HG02938 (cell line): ENCODE measurements at regions not wholly inside any gene's neighbourhood (a gene's known extent, or its start where the extent isn't known, plus 50 kb on each side); places are given as distances from the start of the nearest gene placed in this dataset.
"Not testable (repeated sequence)": the region's sequence is repeated elsewhere in the genome, so short reads cannot be mapped to it uniquely, and the experiment has no call there.

Source experiments
- ATAC-seq: cut with Tn5 transposase; IDR thresholded peaks from one replicate; pipeline ENCODE4 v1.9.1; 2021; ENCODE audit warnings: mild to moderate bottlenecking, moderate library complexity; ENCODE audit not compliant: unreplicated experiment

DNA sequence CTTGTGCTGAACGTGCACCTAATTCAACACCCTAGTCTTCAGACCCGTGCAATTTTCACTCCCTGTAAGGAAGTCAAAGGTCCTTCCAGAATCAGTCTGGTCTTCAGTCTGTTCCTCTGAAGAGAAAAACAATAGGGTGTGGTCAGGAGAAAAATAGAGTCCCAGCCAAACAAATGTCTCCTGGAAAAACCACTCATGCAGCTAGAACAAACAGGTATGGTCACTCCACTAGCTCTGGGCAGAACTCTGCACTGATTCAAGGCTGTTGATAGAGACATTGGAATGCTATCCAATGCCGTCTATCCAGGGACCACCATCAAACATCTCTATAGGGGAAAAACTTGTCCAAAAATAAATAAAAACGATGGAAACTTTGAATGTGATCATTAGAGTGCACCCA is 81.8 kb upstream of the MAP3K1 start:
- ATAC-seq: no peak

DNA sequence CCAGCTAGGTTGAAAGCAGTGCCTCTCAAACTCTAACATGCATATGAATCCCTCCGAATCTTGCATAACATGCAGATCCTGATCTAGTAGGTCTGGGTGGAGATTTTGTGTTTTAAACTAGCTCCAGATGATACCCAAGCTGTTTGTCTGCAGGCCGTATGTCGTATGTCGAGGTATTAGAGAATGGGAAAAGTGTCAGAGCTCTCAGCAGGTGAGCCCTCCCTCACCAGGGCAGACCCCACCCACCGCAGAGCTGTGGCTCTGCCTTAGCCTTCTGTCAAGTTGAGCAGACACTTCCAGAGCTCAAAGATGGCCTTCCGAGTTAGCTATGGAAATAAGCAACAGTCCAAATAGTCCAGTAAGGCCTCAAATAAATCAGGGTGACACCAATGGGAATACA is 83.2 kb upstream of the MAP3K1 start:
- ATAC-seq: no peak

DNA sequence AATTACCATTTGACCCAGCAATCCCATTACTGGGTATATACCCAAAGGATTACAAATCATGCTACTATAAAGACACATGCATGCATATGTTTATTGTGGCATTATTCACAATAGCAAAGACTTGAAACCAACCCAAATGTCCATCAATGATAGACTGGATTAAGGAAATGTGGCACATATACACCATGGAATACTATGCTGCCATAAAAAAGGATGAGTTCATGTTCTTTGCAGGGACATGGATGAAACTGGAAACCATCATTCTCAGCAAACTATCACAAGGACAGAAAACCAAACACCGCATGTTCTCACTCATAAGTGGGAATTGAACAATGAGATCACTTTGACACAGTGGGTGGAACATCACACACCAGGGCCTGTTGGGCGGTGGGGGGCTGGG is 83.9 kb upstream of the MAP3K1 start:
- not testable (repeated sequence) for ATAC-seq

DNA sequence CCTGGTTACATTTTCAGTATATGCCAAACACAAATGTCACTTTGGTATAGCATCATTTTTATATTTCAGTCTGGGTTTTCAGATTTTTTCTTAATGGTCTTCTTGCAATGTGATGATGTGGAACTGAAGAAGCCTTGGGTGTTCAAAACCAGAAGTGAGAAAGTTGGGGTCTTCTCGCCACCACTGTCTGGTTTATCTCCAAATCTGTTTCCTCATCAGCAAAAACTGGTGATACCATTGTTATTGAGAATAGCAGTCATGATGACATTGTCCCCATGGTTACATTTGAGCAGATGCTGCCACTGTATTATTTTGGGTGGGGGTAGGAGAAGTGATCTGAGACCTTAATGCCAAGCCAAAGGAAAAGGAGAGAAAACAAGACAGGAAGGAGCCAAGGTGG is 85.9 kb upstream of the MAP3K1 start:
- ATAC-seq: peak; percentile 58

DNA sequence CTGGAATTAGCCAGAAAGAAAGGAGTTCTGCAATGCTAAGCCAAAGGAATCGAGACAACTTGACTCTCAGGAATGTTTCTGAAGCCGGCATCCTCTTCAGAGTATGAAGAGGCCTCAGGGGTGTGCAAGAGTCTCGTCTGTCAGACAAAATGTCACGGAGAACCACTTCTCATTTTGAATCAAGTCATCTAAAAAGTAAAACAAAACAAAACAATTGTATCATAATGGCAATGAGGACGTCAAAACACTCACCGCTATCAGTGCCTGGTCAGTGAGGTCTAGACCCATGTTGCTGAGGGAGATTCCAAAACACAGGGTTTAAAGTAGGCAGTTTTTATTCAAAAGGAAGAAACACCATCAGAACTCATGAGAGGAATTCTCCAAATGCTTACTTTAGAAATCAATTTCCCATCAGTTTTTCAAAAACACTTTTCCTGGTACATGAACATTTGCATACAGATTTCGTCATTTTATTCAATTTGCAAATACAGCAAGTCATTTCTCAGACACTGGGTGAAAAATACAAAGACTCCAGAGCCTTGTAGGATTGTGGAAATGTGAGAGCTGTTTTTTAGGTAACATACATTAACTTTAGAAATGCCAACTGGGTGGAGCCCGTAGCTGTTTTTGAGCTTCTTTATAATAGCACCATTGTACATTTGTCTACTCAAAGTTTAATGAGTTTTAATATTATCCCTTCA is 89.5 kb upstream of the MAP3K1 start:
- no peak for ATAC-seq

DNA sequence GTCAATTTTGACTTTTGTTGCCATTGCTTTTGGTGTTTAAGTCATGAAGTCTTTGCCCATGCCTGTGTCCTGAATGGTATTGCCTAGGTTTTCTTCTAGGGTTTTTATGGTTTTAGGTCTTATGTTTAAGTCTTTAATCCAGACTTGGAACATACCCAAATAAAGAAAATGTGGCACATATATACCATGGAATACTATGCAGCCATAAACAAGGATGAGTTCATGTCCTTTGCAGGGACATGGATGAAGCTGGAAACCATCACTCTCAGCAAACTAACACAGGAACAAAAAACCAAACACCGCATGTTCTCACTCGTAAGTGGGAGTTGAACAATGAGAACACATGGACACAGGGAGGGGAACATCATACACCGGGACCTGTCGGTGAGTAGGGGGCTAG is 90.5 kb upstream of the MAP3K1 start:
- ATAC-seq: not testable (repeated sequence)

DNA sequence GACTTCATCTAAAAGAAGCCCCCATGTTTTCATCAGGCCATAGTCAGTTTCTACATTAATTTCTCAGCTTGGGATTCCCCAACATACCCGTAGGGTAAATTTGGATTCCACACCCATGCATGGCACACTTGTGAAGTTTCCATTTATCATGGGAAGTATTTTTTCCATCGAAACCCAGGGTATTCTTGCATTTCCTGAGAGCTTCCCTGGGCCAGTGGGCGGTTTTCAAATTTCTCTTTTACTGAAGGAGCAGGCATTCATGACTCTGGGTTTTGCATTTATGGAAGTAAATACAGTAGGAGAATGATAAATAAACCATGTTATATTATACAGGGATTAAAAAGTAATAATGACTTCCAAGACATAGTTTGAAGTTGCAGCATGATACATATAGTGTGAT is 93.0 kb upstream of the MAP3K1 start:
- ATAC-seq: no peak

DNA sequence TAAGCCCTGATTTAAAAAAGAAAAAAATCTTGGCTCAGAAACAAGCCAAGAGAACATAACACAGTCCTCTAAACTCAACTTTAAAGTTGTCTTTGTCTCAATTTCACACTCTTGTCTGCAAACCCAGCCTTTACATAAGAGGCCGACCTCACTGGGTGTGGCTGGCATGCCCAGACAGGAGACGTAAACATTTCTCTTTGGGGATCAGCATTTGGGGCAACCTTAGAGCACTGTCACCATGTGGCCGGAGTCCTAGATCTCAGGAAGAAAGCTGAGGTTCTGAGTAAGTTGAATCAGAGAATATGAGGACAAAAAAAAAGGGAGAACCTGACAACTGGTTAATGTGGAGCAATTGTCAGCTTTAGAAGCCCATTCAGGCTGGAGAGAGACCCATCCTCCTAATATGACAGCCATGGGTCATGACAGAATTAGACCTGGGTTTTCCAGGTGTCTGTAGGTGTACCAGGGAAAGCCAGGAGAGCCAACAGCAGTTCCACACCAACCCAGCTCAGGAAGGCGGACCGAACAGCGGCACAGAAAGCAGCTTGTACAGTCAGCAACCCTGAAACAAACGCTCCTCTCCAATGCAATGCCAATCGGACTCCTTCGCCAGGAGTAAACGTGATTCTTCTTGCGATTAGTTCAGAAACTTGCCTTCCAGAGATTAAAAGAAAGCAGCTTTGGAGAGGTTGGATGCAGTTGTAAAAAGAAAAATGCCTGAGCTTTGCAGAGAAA is 97.9 kb upstream of the MAP3K1 start:
- ATAC-seq: no peak

DNA sequence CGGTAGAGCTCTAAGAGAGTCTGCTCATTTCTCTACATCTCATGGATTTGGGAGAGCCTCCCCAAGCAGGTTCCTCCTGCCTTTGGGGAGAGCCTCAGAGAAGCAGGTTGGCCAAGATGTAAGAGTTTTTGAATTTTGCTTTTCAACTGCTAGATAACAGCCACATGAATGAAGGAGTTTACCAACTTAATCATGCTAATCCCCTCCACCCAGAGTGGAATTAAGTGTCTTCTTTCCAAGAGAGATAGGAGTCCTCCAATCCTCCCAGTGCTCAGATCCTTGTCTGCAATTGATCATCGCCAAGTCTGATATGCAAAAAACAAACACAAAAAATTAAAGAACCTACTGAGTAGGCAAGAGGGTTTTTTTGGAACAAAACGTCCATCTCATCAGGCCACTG is 99.4 kb upstream of the MAP3K1 start:
- ATAC-seq: no peak

DNA sequence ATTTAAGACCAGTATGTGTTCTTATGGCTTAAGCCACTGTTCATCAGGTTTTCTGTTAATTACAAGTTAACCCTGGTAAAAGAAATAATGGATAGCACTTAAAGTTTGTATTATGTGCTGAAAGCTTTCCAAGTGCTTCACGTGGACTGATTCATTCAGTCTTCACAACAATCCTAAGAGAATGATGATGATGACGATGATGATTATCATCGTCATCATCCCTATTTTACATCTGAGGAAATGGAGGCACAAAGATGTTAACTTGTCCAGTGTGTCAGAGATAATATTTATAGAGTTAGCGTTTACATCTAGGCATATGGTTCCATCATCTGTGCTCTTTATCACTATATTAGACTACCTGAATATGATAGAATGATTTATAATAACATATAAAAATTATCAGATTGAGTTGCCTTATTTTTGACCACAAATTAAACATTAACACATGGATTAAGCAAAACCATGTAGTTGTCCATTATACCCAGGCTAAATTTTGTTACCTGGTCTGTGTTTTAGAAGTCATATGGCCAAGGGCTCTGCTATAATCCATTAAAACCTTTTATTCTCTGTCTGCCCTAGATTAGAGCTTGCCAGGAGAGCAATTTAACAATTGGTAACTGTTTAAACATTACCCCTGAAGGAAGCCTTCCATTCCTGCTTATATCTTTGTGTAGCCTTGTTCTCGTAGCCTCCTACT is 102.3 kb upstream of the MAP3K1 start:
- ATAC-seq: no peak

DNA sequence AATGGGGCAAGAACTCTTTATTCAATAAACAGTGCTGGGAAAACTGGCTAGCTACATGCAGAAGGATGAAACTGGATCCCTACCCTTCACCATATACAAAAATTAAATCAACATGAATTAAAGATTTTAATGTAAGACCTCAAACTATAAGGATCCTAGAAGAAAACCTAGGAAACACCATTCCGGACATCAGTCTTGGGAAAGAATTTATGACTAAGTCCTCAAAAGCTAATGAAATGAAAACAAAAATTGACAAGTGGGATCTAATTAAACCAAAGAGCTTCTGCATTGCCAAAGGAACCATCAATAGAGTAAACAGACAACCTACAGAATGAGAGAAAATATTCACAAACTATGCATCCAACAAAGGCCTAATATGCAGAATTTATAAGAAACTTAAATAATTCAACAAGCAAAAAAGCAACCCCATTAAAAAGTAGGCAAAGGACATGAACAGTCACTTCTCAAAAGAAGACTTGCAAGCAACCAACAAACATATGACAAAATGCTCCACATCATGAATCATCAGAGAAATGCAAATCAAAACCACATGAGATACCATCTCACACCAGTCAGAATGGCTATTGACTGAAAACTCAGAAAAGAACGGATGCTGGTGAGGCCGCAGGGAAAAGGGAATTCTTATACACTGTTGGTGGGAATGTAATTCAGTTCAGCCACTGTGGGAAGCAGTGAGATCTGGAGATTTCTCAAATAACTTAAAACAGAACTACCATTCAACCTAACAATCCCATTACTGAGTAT is 104.3 kb upstream of the MAP3K1 start:
- no peak for ATAC-seq

DNA sequence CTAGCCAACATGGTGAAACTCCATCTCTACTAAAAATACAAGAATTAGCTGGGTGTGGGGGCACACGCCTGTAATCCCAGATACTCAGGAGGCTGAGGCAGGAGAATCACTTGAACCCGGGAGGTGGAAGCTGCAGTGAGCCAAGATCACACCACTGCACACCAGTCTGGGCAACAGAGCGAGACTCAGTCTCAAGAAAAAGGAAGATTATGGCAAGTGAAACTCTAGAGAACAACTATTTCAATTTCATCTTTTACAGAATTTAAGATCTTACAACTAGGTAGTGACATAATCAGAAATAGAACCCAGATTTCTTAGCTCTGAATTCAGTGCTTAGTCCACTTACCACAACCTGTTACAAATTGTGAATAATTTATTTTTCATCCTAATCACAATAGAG is 108.8 kb upstream of the MAP3K1 start:
- ATAC-seq: no peak

DNA sequence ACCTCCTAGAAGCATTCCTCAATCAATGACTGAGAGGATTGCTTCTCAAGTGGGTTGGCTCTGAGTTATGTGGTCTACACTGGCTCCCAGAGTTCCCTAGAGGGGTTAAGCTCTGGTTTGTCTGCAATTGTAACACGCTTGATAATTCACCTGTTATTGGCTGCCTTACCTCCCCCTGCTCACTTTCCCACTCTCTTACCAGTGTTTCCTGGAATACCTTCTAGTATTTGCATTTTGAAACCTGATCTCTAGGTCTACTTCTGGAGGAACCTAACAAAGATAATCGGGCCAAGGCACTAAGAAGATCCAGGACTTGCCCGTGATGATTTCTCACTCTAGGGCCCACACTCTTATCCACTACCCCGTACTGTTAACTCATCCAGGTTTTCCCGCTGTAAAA is 110.1 kb upstream of the MAP3K1 start:
- ATAC-seq: no peak

DNA sequence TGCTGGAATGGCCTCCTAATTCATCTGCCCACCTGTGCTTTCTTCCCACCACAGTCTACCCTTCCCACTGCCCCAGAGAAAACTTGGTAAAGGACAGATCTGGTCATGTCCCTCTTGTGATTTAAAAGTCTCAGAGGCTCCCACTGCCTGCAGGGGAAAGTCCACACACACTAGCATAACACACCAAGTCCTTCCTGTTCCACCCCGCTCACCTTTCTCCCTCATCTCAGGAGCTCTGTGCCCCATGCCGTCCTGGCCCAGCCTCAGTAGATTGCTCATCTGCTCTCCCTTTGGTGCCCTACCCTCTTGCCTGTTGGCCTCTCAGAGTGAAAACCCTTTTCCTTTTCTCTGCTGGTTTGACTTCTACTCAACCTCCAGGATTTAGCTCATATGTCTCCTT is 111.4 kb upstream of the MAP3K1 start:
- no peak for ATAC-seq

DNA sequence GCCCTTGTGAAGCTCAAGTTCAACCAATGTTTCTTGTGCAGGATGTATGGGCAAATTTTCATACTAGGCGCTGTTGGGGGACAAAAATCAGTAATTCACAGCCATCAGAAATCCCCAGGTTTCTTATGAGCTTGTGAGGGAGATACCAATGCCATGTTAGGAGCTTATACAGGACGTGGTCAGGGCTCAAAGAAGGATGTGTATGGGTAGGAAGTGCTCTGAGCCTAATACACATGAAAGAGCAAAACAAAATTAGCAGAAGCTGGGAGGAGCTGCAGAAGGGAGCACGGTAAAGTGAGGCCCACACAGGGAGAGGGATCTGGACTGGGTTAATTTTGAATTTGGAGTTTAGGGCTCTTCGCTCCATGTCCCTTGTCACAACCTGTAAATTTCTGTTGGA is 114.6 kb upstream of the MAP3K1 start:
- no peak for ATAC-seq

DNA sequence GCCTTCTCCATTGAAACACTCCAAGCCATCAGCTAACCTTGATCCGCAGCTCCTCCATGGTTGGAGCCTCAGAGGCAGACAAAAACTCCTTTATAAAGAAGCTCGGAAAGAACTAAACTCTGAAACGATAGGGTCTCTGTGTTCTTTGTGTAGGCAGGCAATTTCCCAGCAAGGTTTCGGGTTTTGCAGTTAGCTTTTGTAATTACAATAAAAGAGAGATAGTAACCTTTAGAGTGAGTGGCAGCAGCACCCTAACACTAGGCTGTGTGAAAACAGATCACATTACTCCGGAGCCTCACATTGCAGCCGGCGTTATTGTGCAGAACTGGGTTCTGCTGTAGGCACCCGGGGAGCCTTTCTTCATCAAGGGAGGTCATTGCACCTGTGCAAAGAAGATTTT is 115.8 kb upstream of the MAP3K1 start:
- no peak for ATAC-seq

DNA sequence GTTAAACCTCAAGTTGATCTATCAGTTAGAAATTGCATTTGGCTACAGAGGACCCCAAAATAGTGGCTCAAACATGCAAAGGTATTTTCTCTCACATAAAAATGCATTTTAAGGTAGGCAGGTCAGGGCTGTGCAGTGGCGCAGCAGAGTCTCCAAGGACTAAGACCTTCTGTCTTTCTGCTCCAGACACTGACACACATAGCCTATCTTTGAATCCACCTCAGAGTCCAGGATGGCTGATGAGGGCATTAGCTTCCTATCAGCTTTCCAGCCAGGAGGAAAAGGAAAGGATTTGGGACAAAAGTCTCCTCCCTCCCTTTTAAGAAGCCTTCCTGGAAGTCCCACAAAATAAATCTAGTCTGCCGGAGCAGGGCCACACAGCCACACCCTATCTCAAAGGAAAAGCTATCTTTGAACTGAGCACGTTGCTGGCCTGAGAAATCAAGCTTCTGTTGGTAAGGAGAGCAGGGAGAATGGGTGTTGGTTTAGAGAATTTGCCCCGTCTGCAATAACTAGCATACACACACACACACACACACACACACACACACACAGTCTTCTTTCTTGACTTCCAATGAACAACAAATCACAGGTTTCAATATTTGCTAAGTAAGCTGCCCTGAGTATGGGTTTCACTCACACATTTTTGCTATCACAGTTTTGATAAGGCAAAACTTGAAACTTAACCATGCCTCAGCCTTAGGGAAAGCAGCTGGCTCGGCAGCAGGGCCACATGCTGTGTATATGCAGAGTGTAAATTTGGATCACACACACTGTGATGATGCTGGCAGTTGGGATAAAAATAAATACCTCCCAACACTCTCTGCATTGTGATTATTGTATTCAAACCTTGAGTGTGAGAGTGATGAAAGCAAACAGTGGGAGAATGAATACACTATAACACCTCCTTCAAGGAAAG is 116.6 kb upstream of the MAP3K1 start:
- no peak for ATAC-seq

DNA sequence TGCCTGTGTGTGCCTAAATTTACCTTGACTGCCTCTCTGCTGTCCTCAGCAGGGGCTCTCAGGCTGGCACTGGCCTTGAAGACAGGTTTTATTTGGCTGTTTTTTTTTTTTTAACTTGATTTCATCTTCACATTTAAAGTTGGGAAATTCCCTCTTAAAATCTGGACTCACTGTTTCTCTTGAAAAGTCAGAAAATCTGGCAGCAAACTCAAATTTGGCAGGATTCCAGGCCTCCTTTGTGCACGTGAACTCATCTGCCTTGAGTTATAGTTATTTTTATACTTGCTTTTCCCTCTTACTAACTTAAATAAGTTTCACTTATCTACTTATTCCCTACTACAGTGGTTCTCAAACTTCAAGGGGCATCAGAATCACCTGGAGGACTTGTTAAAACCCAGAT is 118.4 kb upstream of the MAP3K1 start:
- ATAC-seq: no peak

DNA sequence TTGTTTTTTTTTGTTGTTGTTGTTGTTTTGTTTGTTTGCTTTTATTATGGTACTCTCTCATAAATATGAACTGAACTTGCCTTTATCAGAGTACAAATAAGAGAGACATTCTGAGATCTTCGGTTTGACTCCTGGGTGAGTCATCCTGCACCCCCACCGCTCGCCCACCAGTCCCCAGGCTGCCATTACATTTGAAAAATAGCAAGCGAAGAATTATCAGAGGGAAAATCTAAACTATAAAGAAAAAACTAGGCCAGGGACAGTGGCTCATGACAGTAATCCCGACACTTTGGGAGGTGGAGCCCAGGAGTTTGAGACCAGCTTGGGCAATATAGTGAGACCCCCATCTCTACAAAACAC is 122.1 kb upstream of the MAP3K1 start:
- ATAC-seq: no peak
